ENCODE measurements at regions not wholly inside any gene's neighbourhood (a gene's known extent, or its start where the extent isn't known, plus 50 kb on each side); places are given as distances from the start of the nearest gene placed in this dataset.

DNA sequence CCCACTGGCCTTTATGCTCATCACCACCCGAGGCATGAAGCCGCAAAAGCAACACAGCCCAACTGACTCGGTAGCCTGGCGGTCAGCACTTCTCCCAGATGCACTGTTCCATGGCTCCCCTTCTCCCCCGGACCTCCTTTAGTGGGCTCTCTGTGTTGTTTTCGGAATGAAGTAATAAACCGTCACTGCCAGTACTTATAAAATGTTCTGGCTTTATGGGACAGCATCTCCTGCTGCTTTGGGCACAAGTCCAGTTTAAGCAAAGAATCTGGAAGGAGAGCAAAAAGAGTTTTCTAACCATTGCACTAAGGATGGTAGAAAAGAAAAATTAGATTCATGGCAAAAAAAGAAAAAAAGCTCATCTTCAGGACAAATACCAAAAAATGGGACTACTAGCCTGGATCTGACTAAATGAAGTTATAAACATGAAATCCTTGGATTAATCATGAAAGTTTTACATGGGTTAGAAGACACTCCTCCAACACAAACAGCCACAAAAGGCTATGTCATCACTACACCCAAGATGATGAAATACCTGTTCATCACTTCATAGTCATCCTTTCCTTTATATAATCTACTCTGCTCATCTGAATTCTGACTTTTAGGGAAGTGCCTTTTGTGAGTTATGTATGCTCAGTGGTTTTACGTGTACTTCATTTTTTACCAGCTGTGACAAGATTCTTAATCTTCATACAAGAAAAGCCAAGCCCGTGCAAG lies 89.5 kb upstream of the UBE2E2 start:
- no peaks in the 10 kb centered on the region for H3K36me3 ChIP-seq
- H3K4me1 ChIP-seq: peaks cover 0 to 9% of the 10 kb centered on the region in 2 donors
- TF ChIP-seq, protein P1, sequence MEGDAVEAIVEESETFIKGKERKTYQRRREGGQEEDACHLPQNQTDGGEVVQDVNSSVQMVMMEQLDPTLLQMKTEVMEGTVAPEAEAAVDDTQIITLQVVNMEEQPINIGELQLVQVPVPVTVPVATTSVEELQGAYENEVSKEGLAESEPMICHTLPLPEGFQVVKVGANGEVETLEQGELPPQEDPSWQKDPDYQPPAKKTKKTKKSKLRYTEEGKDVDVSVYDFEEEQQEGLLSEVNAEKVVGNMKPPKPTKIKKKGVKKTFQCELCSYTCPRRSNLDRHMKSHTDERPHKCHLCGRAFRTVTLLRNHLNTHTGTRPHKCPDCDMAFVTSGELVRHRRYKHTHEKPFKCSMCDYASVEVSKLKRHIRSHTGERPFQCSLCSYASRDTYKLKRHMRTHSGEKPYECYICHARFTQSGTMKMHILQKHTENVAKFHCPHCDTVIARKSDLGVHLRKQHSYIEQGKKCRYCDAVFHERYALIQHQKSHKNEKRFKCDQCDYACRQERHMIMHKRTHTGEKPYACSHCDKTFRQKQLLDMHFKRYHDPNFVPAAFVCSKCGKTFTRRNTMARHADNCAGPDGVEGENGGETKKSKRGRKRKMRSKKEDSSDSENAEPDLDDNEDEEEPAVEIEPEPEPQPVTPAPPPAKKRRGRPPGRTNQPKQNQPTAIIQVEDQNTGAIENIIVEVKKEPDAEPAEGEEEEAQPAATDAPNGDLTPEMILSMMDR (IDR thresholded peaks at IDR 0.05): no peak
- no peak overlapping the region for H3K4me3 ChIP-seq
- H3K9me3 ChIP-seq: no peaks in the 10 kb centered on the region
- no peaks in the 10 kb centered on the region for H3K27me3 ChIP-seq
- no peak overlapping the region for H3K27ac ChIP-seq
- no peak for DNase-seq (ENCODE audit: low spot score)

DNA sequence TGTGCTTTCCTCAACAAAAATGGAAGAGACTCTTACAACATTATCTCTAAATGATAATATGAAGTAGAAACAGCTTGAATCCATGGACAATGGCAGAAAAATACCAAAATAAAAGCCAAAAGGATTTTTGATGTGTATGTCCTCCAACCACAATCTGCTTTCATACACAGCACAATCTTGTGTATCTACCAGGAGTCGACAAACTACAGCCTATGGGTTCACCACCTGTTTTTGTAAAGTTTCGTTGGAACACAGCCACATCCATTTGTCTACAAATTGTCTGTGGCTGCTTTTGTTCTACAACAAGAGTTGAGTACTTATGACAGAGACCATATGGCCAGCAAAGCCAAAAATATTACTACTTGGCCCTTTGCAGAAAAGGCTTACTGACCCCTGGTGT lies 88.7 kb upstream of the UBE2E2 start:
- H3K4me3 ChIP-seq: no peak overlapping the region
- TF ChIP-seq, protein P1 (IDR thresholded peaks at IDR 0.05): no peak
- H3K27me3 ChIP-seq: no peaks in the 10 kb centered on the region
- no peaks in the 10 kb centered on the region for H3K9me3 ChIP-seq
- H3K27ac ChIP-seq: no peak overlapping the region
- peaks cover 0 to 9% of the 10 kb centered on the region in 2 donors for H3K4me1 ChIP-seq
- no peak for DNase-seq (ENCODE audit: low spot score)
- no peaks in the 10 kb centered on the region for H3K36me3 ChIP-seq

GRCh38 chr3:23115171-23115877 lies 87.8 kb upstream of the UBE2E2 start:
- Histone ChIP-seq H3K27me3 (no peaks in the 10 kb centered on the region), H3K9me3 (no peaks in the 10 kb centered on the region), H3K36me3 (no peaks in the 10 kb centered on the region), H3K4me1 (peaks cover 0 to 9% of the 10 kb centered on the region in 2 donors), H3K4me3 (no peak overlapping the region), H3K27ac (no peak overlapping the region)
- no peak for DNase-seq (ENCODE audit: low spot score)
- TF ChIP-seq, protein P1 (IDR thresholded peaks at IDR 0.05): no peak

DNA sequence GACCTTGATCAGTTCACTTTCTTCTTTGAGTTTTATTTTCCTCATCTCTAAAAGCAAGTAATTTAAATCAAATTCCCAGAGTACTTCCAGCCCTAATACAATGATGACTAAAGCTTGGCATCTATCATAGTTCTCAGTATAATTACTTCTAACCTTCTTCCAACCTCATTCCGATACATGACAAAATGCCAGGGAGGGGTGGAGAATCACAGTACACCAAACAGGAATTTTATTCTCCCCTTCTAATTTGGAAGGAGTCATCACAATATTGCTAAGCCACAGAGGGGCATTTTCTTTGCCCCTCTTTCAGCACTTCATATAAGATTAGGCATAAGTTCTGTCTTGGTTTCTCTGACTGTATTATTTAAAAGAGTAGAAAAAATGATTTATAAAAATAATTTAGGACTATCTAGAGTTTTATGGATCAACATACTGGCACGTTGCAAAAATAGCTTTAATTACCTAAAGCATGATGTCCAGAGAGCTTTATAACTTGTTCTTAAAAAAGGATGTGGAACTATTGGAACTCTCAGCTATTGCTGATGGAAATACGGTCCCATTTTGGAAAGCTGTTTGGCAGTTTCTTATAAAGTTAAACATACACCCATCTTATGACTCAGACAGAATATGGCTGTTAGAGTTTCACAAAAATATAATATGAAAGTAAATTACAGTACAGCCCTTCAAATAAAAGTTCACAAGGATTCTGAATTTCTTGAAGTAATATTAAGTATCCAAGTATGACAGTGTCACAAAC lies 86.9 kb upstream of the UBE2E2 start:
- Histone ChIP-seq H3K9me3 (no peaks in the 10 kb centered on the region), H3K27me3 (no peaks in the 10 kb centered on the region), H3K4me1 (peaks cover 0 to 9% of the 10 kb centered on the region in 2 donors), H3K36me3 (no peaks in the 10 kb centered on the region), H3K27ac (no peak overlapping the region), H3K4me3 (no peak overlapping the region)
- TF ChIP-seq, protein P1 (IDR thresholded peaks at IDR 0.05): no peak
- DNase-seq (ENCODE audit: low spot score): no peak

DNA sequence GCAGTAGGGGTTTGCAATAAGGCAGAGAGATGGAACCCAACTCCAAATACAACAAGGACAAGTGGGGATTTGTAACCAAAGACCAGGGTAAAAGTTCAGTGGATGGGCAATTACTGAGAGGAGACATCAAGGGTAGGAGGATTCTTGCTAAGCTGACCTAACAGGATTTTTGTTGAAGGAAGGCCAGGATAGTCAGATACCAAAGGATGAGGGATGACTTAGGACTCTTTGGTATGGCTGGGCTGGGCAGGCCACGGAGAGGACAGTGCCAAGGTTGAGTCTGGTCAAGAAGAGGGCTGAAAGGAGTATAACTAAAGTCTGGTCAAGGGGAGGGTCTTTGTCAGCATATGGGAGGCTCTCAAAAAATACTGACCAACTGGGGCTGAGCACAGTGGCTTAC lies 85.3 kb upstream of the UBE2E2 start:
- no peak overlapping the region for H3K4me3 ChIP-seq
- no peaks in the 10 kb centered on the region for H3K36me3 ChIP-seq
- DNase-seq (ENCODE audit: low spot score): no peak
- H3K4me1 ChIP-seq: peaks cover 0 to 9% of the 10 kb centered on the region in 2 donors
- H3K27ac ChIP-seq: no peak overlapping the region
- no peaks in the 10 kb centered on the region for H3K9me3 ChIP-seq
- TF ChIP-seq, protein P1 (IDR thresholded peaks at IDR 0.05): no peak
- H3K27me3 ChIP-seq: no peaks in the 10 kb centered on the region
